ENCODE measurements at regions not wholly inside any gene's neighbourhood (a gene's known extent, or its start where the extent isn't known, plus 50 kb on each side); places are given as distances from the start of the nearest gene placed in this dataset.

- Histone ChIP-seq H3K27me3 (ENCODE audit: insufficient read depth, low read length, poor library complexity, severe bottlenecking) (no peaks in the 10 kb centered on the region), H3K9me2 (replicated peaks; ENCODE audit: low read depth, low read length) (no peaks in the 10 kb centered on the region), H3K4me1 (ENCODE audit: insufficient read depth, low read length, poor library complexity, severe bottlenecking) (no peaks in the 10 kb centered on the region), H3F3A (ENCODE audit: low read depth) (no peaks in the 10 kb centered on the region), H2AFZ (ENCODE audit: low read length) (no peak overlapping the region), H3K4me3 (ENCODE audit: low read length, poor library complexity, severe bottlenecking) (no peak overlapping the region), H3K4me2 (ENCODE audit: low read depth, low read length, poor library complexity, severe bottlenecking) (no peak overlapping the region), H3K9me3 (ENCODE audit: insufficient read depth, low read depth, low read length) (no peaks in the 10 kb centered on the region), H4K20me1 (ENCODE audit: insufficient read depth, low read length, poor library complexity, severe bottlenecking) (no peaks in the 10 kb centered on the region), H3K79me2 (ENCODE audit: insufficient read depth, low read length) (no peaks in the 10 kb centered on the region), H3K36me3 (ENCODE audit: insufficient read depth, low read length) (no peaks in the 10 kb centered on the region), H3K9ac (ENCODE audit: low read depth, low read length, poor library complexity, severe bottlenecking) (no peak overlapping the region)
- TF ChIP-seq EZH2phosphoT487 (IDR thresholded peaks at IDR 0.05; ENCODE audit: borderline replicate concordance): no peak
- TF ChIP-seq CTCF (conservative IDR thresholded peaks at IDR 0.05; ENCODE audit: low read length): no peak
These were observed 279.0 kb downstream of the OTUD1 start for GRCh38 chr10:23717913-23718312.

- no peaks in the 10 kb centered on the region for H3K79me2 ChIP-seq (ENCODE audit: insufficient read depth, low read length)
- H2AFZ ChIP-seq (ENCODE audit: low read length): no peak overlapping the region
- no peaks in the 10 kb centered on the region for H4K20me1 ChIP-seq (ENCODE audit: insufficient read depth, low read length, poor library complexity, severe bottlenecking)
- no peaks in the 10 kb centered on the region for H3K27me3 ChIP-seq (ENCODE audit: insufficient read depth, low read length, poor library complexity, severe bottlenecking)
- TF ChIP-seq CTCF (conservative IDR thresholded peaks at IDR 0.05; ENCODE audit: low read length) (no peak), EZH2phosphoT487 (IDR thresholded peaks at IDR 0.05; ENCODE audit: borderline replicate concordance) (no peak)
- no peaks in the 10 kb centered on the region for H3F3A ChIP-seq (ENCODE audit: low read depth)
- H3K9me2 ChIP-seq (replicated peaks; ENCODE audit: low read depth, low read length): no peaks in the 10 kb centered on the region
- no peak overlapping the region for H3K4me3 ChIP-seq (ENCODE audit: low read length, poor library complexity, severe bottlenecking)
- H3K4me2 ChIP-seq (ENCODE audit: low read depth, low read length, poor library complexity, severe bottlenecking): no peak overlapping the region
- H3K4me1 ChIP-seq (ENCODE audit: insufficient read depth, low read length, poor library complexity, severe bottlenecking): no peaks in the 10 kb centered on the region
- H3K36me3 ChIP-seq (ENCODE audit: insufficient read depth, low read length): no peaks in the 10 kb centered on the region
- H3K9me3 ChIP-seq (ENCODE audit: insufficient read depth, low read depth, low read length): no peaks in the 10 kb centered on the region
- no peak overlapping the region for H3K9ac ChIP-seq (ENCODE audit: low read depth, low read length, poor library complexity, severe bottlenecking)
These were observed 280.1 kb downstream of the OTUD1 start for GRCh38 chr10:23718946-23719345.

- H3K27me3 ChIP-seq (ENCODE audit: insufficient read depth, low read length, poor library complexity, severe bottlenecking): no peaks in the 10 kb centered on the region
- H3K4me2 ChIP-seq (ENCODE audit: low read depth, low read length, poor library complexity, severe bottlenecking): no peak overlapping the region
- H3K4me1 ChIP-seq (ENCODE audit: insufficient read depth, low read length, poor library complexity, severe bottlenecking): no peaks in the 10 kb centered on the region
- no peaks in the 10 kb centered on the region for H3K79me2 ChIP-seq (ENCODE audit: insufficient read depth, low read length)
- no peak overlapping the region for H2AFZ ChIP-seq (ENCODE audit: low read length)
- no peaks in the 10 kb centered on the region for H4K20me1 ChIP-seq (ENCODE audit: insufficient read depth, low read length, poor library complexity, severe bottlenecking)
- H3K9me2 ChIP-seq (replicated peaks; ENCODE audit: low read depth, low read length): no peaks in the 10 kb centered on the region
- no peaks in the 10 kb centered on the region for H3F3A ChIP-seq (ENCODE audit: low read depth)
- no peak overlapping the region for H3K9ac ChIP-seq (ENCODE audit: low read depth, low read length, poor library complexity, severe bottlenecking)
- no peaks in the 10 kb centered on the region for H3K9me3 ChIP-seq (ENCODE audit: insufficient read depth, low read depth, low read length)
- TF ChIP-seq EZH2phosphoT487 (IDR thresholded peaks at IDR 0.05; ENCODE audit: borderline replicate concordance) (no peak), CTCF (conservative IDR thresholded peaks at IDR 0.05; ENCODE audit: low read length) (no peak)
- H3K4me3 ChIP-seq (ENCODE audit: low read length, poor library complexity, severe bottlenecking): no peak overlapping the region
- H3K36me3 ChIP-seq (ENCODE audit: insufficient read depth, low read length): no peaks in the 10 kb centered on the region
These were observed 284.9 kb downstream of the OTUD1 start for GRCh38 chr10:23723796-23724195.
